ENCODE measurements at regions not wholly inside any gene's neighbourhood (a gene's known extent, or its start where the extent isn't known, plus 50 kb on each side); places are given as distances from the start of the nearest gene placed in this dataset.

DNA sequence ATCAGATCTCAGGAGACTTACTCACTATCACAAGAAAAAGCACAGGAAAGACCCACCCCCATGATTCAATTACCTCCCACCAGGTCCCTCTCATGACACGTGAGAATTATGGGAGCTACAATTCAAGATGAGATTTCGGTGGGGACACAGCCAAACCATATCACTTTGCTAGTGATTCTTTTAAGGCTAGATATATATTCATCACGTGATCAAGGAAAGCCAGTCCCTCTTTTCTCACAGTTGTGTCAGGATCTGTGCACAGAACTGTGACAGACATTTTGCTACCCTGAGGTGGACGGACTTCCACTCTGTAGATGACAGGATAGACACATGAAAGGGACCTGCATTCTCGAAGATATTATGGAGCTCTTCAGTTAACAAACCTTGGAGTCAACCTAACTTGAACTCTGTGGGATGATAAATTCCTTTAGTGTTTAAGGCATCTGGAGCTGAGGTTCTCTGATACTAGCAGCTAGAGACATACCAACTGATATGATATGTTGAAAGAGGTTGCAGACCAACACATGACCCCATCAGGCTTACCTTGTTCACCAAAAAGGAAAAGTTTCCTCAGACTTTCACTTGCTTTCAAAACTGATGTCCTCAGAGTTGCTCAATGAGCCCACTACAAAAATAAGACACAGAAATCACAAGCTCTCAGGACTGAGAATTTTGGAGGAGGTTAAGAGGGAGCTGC, 66.3 kb upstream of the SCG2 start:
- Histone ChIP-seq H3K4me1 (replicated peaks in 1 of 4; ENCODE audit: control insufficient read depth in 3 of 4, insufficient read depth in 4 of 4, low read length in 3 of 4) (no peaks in the 10 kb centered on the region), H3K18ac (ENCODE audit: extremely low read depth, low read length) (no peak overlapping the region), H3K4me3 (ENCODE audit: extremely low read depth in 1 of 4, insufficient read depth in 2 of 4, low read depth in 3 of 4, low read length in 4 of 4) (no peak overlapping the region), H2BK20ac (ENCODE audit: low read length) (no peak overlapping the region), H3K79me1 (ENCODE audit: low read depth, low read length) (no peaks in the 10 kb centered on the region), H2AK5ac (ENCODE audit: low read depth, low read length) (no peak overlapping the region), H4K20me1 (replicated peaks in 1 of 2; ENCODE audit: control insufficient read depth in 1 of 2, insufficient read depth in 2 of 2, low read length in 2 of 2) (no peaks in the 10 kb centered on the region), H3K9me3 (ENCODE audit: insufficient read depth in 2 of 2, low read depth in 1 of 2, low read length in 1 of 2) (no peaks in the 10 kb centered on the region), H2BK120ac (replicated peaks; ENCODE audit: low read depth, low read length) (no peak overlapping the region), H2BK15ac (ENCODE audit: low read length) (no peak overlapping the region), H3K56ac (replicated peaks; ENCODE audit: insufficient read length, low read depth, low read length) (no peak overlapping the region), H2AFZ (ENCODE audit: low read length) (no peak overlapping the region), H4K91ac (replicated peaks; ENCODE audit: insufficient read length, low read length) (no peak overlapping the region), H2BK5ac (ENCODE audit: low read depth, low read length) (no peak overlapping the region), H4K8ac (ENCODE audit: extremely low read depth, insufficient read depth, low read length) (no peak overlapping the region), H3K4ac (replicated peaks; ENCODE audit: insufficient read length, low read depth, low read length) (no peak overlapping the region), H3K4me2 (ENCODE audit: insufficient read depth in 1 of 2, low read depth in 2 of 2, low read length in 2 of 2) (no peak overlapping the region), H3K36me3 (ENCODE audit: control insufficient read depth in 2 of 4, insufficient read depth in 4 of 4, low read length in 3 of 4) (no peaks in the 10 kb centered on the region), H4K5ac (ENCODE audit: insufficient read length, low read depth, low read length) (no peak overlapping the region), H3K23me2 (ENCODE audit: low read depth, low read length) (no peaks in the 10 kb centered on the region), H3K9ac (replicated peaks in 1 of 4; ENCODE audit: extremely low read depth in 1 of 4, low read depth in 3 of 4, low read length in 3 of 4) (no peak overlapping the region), H2BK12ac (ENCODE audit: low read depth, low read length) (no peak overlapping the region), H3K27ac (ENCODE audit: low read depth, low read length) (no peak overlapping the region), H3K27me3 (replicated peaks in 1 of 4; ENCODE audit: control insufficient read depth in 3 of 4, extremely low read depth in 1 of 4, insufficient read depth in 3 of 4, low read length in 3 of 4) (no peaks in the 10 kb centered on the region), H3K23ac (ENCODE audit: insufficient read length) (no peak overlapping the region), H3K14ac (ENCODE audit: insufficient read length) (no peak overlapping the region), H3K79me2 (ENCODE audit: control insufficient read depth in 1 of 2, insufficient read depth in 2 of 2, low read length in 2 of 2) (no peaks in the 10 kb centered on the region)
- POLR2A ChIA-PET (ENCODE audit: partially characterized antibody): interaction anchor here (0.9 kb wide), 1 partner anchor 24 kb away, joined by 4 read pairs; no protein-coding TSS in a partner anchor
- WGBS, 2 experiments (ENCODE audit: extremely low coverage in 1 of 2, insufficient coverage in 1 of 2, insufficient read length in 1 of 2, insufficient replicate concordance in 2 of 2, low coverage in 1 of 2, low lambda C conversion rate in 2 of 2, missing lambda C conversion rate in 1 of 2): 78% methylated on average over 5 of the region's 5 CpGs; no CpG with 5 or more reads in 1 of the 2 experiments
- DNase-seq (ENCODE audit: low read depth in 1 of 2, low spot score in 2 of 2) (no peak), FAIRE-seq (no peak)
- CTCF ChIA-PET (ENCODE audit: partially characterized antibody): interaction anchor here (0.8 to 1.4 kb wide), 3 partner anchors 31 to 130 kb away, joined by 3 read pairs; no protein-coding TSS in a partner anchor
- TF ChIP-seq SUZ12 (IDR thresholded peaks at IDR 0.05; ENCODE audit: low read length) (no peak), POLR2AphosphoS5 (IDR thresholded peaks at IDR 0.05; ENCODE audit: low read depth, low read length) (no peak), BACH1 (IDR thresholded peaks at IDR 0.05; ENCODE audit: low read length) (no peak), TAF7 (optimal IDR thresholded peaks at IDR 0.05; ENCODE audit: borderline replicate concordance, low read depth, low read length) (no peak), CHD1 (IDR thresholded peaks at IDR 0.05; ENCODE audit: low read depth, low read length) (no peak), EP300 (IDR thresholded peaks at IDR 0.05; ENCODE audit: borderline replicate concordance in 1 of 2, low read depth in 2 of 2, low read length in 2 of 2) (no peak), CBX5 (IDR thresholded peaks at IDR 0.05; ENCODE audit: low read depth, low read length) (no peak)
- TF ChIP-seq, protein P1, sequence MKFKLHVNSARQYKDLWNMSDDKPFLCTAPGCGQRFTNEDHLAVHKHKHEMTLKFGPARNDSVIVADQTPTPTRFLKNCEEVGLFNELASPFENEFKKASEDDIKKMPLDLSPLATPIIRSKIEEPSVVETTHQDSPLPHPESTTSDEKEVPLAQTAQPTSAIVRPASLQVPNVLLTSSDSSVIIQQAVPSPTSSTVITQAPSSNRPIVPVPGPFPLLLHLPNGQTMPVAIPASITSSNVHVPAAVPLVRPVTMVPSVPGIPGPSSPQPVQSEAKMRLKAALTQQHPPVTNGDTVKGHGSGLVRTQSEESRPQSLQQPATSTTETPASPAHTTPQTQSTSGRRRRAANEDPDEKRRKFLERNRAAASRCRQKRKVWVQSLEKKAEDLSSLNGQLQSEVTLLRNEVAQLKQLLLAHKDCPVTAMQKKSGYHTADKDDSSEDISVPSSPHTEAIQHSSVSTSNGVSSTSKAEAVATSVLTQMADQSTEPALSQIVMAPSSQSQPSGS (IDR thresholded peaks at IDR 0.05; ENCODE audit: low read length): no peak
- TF ChIP-seq, protein P2, sequence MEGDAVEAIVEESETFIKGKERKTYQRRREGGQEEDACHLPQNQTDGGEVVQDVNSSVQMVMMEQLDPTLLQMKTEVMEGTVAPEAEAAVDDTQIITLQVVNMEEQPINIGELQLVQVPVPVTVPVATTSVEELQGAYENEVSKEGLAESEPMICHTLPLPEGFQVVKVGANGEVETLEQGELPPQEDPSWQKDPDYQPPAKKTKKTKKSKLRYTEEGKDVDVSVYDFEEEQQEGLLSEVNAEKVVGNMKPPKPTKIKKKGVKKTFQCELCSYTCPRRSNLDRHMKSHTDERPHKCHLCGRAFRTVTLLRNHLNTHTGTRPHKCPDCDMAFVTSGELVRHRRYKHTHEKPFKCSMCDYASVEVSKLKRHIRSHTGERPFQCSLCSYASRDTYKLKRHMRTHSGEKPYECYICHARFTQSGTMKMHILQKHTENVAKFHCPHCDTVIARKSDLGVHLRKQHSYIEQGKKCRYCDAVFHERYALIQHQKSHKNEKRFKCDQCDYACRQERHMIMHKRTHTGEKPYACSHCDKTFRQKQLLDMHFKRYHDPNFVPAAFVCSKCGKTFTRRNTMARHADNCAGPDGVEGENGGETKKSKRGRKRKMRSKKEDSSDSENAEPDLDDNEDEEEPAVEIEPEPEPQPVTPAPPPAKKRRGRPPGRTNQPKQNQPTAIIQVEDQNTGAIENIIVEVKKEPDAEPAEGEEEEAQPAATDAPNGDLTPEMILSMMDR (IDR thresholded peaks at IDR 0.05; ENCODE audit: control extremely low read depth in 1 of 3, insufficient read depth in 1 of 3, low read depth in 1 of 3, low read length in 3 of 3): no peak
